ENCODE measurements at regions not wholly inside any gene's neighbourhood (a gene's known extent, or its start where the extent isn't known, plus 50 kb on each side); places are given as distances from the start of the nearest gene placed in this dataset.

DNA sequence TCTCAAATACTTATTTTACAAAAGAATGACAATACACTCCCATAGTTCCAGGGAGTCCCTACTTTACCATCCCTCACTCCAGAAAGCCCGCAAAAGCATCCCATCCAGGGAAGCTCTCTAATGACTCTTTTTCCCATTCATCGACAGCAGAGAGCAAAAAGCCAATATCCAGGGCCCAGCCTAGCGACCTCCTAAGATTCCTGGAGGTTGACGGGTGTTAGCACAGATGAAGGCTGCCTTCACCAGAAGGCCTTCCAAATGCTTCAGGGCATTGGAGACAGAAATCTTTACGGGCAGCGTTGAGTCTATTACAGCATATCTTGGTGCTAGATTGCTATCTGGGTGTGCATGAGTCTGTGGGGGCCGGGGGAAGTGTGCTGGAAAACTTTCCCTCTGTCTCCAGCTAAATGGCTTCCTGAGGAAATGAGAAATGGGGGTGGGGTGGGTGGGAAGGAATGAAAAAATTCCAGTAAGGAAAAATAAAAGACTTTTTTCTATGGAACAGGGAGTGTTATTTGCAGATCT, 136.6 kb downstream of the PROX1 start:
- no peaks in the 10 kb centered on the region for H3K9me3 ChIP-seq (ENCODE audit: severe bottlenecking)
- ATAC-seq (ENCODE audit: low read depth) (no peak), DNase-seq (ENCODE audit: low spot score) (no peak)
- no peak overlapping the region for H3K4me3 ChIP-seq (ENCODE audit: severe bottlenecking)
- H3K27ac ChIP-seq (ENCODE audit: poor library complexity, severe bottlenecking), result no peak overlapping the region
- H3K36me3 ChIP-seq (ENCODE audit: low read depth), result no peaks in the 10 kb centered on the region
- no peaks in the 10 kb centered on the region for H3K27me3 ChIP-seq (ENCODE audit: insufficient read depth, poor library complexity, severe bottlenecking)
- TF ChIP-seq, protein P1, sequence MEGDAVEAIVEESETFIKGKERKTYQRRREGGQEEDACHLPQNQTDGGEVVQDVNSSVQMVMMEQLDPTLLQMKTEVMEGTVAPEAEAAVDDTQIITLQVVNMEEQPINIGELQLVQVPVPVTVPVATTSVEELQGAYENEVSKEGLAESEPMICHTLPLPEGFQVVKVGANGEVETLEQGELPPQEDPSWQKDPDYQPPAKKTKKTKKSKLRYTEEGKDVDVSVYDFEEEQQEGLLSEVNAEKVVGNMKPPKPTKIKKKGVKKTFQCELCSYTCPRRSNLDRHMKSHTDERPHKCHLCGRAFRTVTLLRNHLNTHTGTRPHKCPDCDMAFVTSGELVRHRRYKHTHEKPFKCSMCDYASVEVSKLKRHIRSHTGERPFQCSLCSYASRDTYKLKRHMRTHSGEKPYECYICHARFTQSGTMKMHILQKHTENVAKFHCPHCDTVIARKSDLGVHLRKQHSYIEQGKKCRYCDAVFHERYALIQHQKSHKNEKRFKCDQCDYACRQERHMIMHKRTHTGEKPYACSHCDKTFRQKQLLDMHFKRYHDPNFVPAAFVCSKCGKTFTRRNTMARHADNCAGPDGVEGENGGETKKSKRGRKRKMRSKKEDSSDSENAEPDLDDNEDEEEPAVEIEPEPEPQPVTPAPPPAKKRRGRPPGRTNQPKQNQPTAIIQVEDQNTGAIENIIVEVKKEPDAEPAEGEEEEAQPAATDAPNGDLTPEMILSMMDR (IDR thresholded peaks at IDR 0.05; ENCODE audit: poor library complexity, severe bottlenecking), result no peak
- H3K4me1 ChIP-seq (ENCODE audit: insufficient read depth, poor library complexity, severe bottlenecking), result no peaks in the 10 kb centered on the region

DNA sequence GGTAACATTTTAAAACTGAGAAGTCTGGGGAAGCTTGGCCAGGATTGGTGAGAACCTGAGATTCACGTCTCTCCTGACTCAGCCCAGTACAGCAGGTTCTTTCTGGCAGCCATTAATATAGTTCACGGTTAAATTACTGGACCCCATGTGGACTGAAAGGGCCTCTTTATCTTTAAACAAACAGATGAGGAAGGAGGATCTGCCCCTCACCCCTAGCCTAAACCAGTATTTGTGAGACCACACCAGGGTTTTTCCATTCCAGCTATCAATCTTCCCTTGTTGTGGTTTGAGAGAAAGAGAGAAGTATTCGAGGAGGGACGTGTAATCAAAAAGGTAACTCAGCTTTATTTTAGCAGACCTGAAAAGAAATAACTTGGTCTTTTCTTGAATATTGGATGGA, 137.1 kb downstream of the PROX1 start:
- no peaks in the 10 kb centered on the region for H3K9me3 ChIP-seq (ENCODE audit: severe bottlenecking)
- TF ChIP-seq, protein P1 (IDR thresholded peaks at IDR 0.05; ENCODE audit: poor library complexity, severe bottlenecking), result no peak
- H3K4me3 ChIP-seq (ENCODE audit: severe bottlenecking), result no peak overlapping the region
- H3K4me1 ChIP-seq (ENCODE audit: insufficient read depth, poor library complexity, severe bottlenecking), result no peaks in the 10 kb centered on the region
- no peaks in the 10 kb centered on the region for H3K36me3 ChIP-seq (ENCODE audit: low read depth)
- H3K27ac ChIP-seq (ENCODE audit: poor library complexity, severe bottlenecking), result no peak overlapping the region
- no peak for DNase-seq (ENCODE audit: low spot score)
- ATAC-seq (ENCODE audit: low read depth), result no peak
- H3K27me3 ChIP-seq (ENCODE audit: insufficient read depth, poor library complexity, severe bottlenecking), result no peaks in the 10 kb centered on the region

- no peaks in the 10 kb centered on the region for H3K4me1 ChIP-seq (ENCODE audit: insufficient read depth, poor library complexity, severe bottlenecking)
- TF ChIP-seq, protein P1 (IDR thresholded peaks at IDR 0.05; ENCODE audit: poor library complexity, severe bottlenecking), result no peak
- no peak overlapping the region for H3K4me3 ChIP-seq (ENCODE audit: severe bottlenecking)
- no peaks in the 10 kb centered on the region for H3K27me3 ChIP-seq (ENCODE audit: insufficient read depth, poor library complexity, severe bottlenecking)
- ATAC-seq (ENCODE audit: low read depth), result no peak
- DNase-seq (ENCODE audit: low spot score), result no peak
- no peaks in the 10 kb centered on the region for H3K36me3 ChIP-seq (ENCODE audit: low read depth)
- no peak overlapping the region for H3K27ac ChIP-seq (ENCODE audit: poor library complexity, severe bottlenecking)
- H3K9me3 ChIP-seq (ENCODE audit: severe bottlenecking), result no peaks in the 10 kb centered on the region
Observed at GRCh38 chr1:214125819-214126218, 138.0 kb downstream of the PROX1 start.

GRCh38 chr1:214126697-214127146, 138.9 kb downstream of the PROX1 start:
- ATAC-seq (ENCODE audit: low read depth) (no peak), DNase-seq (ENCODE audit: low spot score) (no peak)
- Histone ChIP-seq H3K36me3 (ENCODE audit: low read depth) (no peaks in the 10 kb centered on the region), H3K27me3 (ENCODE audit: insufficient read depth, poor library complexity, severe bottlenecking) (no peaks in the 10 kb centered on the region), H3K27ac (ENCODE audit: poor library complexity, severe bottlenecking) (no peak overlapping the region), H3K4me1 (ENCODE audit: insufficient read depth, poor library complexity, severe bottlenecking) (no peaks in the 10 kb centered on the region), H3K4me3 (ENCODE audit: severe bottlenecking) (no peak overlapping the region), H3K9me3 (ENCODE audit: severe bottlenecking) (no peaks in the 10 kb centered on the region)
- TF ChIP-seq, protein P1 (IDR thresholded peaks at IDR 0.05; ENCODE audit: poor library complexity, severe bottlenecking), result no peak

DNA sequence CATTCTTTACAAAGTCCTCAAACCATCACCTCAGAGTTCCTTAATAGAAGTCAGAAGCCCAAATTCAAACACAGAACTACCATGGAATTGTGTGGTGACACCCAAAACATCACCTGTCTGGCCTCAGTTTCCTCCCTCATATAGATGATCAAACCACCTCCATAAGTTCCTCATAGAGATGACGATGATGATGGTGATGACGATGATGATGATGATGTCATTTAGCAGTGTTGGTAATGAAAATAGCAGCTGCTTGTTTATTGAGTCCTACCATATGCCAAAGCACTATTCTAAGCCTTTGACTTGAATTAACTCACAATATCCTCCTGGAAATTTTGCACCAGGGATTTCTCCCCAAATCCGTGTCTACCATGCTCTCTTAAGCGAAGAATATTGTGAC, 139.9 kb downstream of the PROX1 start:
- TF ChIP-seq, protein P1 (IDR thresholded peaks at IDR 0.05; ENCODE audit: poor library complexity, severe bottlenecking), result no peak
- no peaks in the 10 kb centered on the region for H3K36me3 ChIP-seq (ENCODE audit: low read depth)
- ATAC-seq (ENCODE audit: low read depth), result no peak

More for the DNA sequence above, 139.9 kb downstream of the PROX1 start:
- Histone ChIP-seq H3K27me3 (ENCODE audit: insufficient read depth, poor library complexity, severe bottlenecking) (no peaks in the 10 kb centered on the region), H3K4me3 (ENCODE audit: severe bottlenecking) (no peak overlapping the region), H3K27ac (ENCODE audit: poor library complexity, severe bottlenecking) (no peak overlapping the region), H3K9me3 (ENCODE audit: severe bottlenecking) (no peaks in the 10 kb centered on the region), H3K4me1 (ENCODE audit: insufficient read depth, poor library complexity, severe bottlenecking) (no peaks in the 10 kb centered on the region)
- DNase-seq (ENCODE audit: low spot score), result no peak
